Superior temporal gyrus (tissue), 1 donor: ENCODE measurements at regions not wholly inside any gene's neighbourhood (a gene's known extent, or its start where the extent isn't known, plus 50 kb on each side); places are given as distances from the start of the nearest gene placed in this dataset.

Source experiments
- DNase-seq: peaks from one replicate; pipeline ENCODE4 v3.0.0-alpha.2; 2016; ENCODE audit errors: extremely low spot score

- no peak for DNase-seq
Observed at GRCh38 chr6:132244744-132245143, 156.5 kb downstream of the MOXD1 start.

- no peak for DNase-seq
Observed at GRCh38 chr6:132236744-132237143, 164.5 kb downstream of the MOXD1 start.

GRCh38 chr6:132236281-132236680 is 165.0 kb downstream of the MOXD1 start:
- DNase-seq: no peak

- DNase-seq: no peak
Observed at GRCh38 chr6:132235596-132236280, 165.5 kb downstream of the MOXD1 start.

- DNase-seq: no peak
Observed at GRCh38 chr6:132234356-132234755, 166.9 kb downstream of the MOXD1 start.

- no peak for DNase-seq
Observed at GRCh38 chr6:132231121-132231884, 170.0 kb downstream of the MOXD1 start.

GRCh38 chr6:132228894-132229293 is 172.4 kb downstream of the MOXD1 start:
- DNase-seq: no peak

GRCh38 chr6:132227904-132228303 is 173.4 kb downstream of the MOXD1 start:
- DNase-seq: no peak

GRCh38 chr6:132224943-132225342 is 176.3 kb downstream of the MOXD1 start:
- no peak for DNase-seq

- DNase-seq: no peak
Observed at GRCh38 chr6:132220800-132221199, 180.5 kb downstream of the MOXD1 start.

- DNase-seq: no peak
Observed at GRCh38 chr6:132219901-132220300, 181.4 kb downstream of the MOXD1 start.

GRCh38 chr6:132218059-132218696 is 183.1 kb downstream of the MOXD1 start:
- peak; percentile 41 for DNase-seq

GRCh38 chr6:132215805-132216204 is 185.5 kb downstream of the MOXD1 start:
- DNase-seq: no peak

GRCh38 chr6:132214716-132215115 is 186.6 kb downstream of the MOXD1 start:
- DNase-seq: peak; percentile 21

- DNase-seq: no peak
Observed at GRCh38 chr6:132213732-132214131, 187.5 kb downstream of the MOXD1 start.

- DNase-seq: no peak
Observed at GRCh38 chr6:132213191-132213590, 188.1 kb downstream of the MOXD1 start.

GRCh38 chr6:132210886-132211563 is 190.2 kb downstream of the MOXD1 start:
- no peak for DNase-seq

GRCh38 chr6:132209351-132209750 is 191.9 kb downstream of the MOXD1 start:
- DNase-seq: no peak

- no peak for DNase-seq
Observed at GRCh38 chr6:132207991-132208390, 193.3 kb downstream of the MOXD1 start.

GRCh38 chr6:132205946-132206345 is 195.3 kb downstream of the MOXD1 start:
- no peak for DNase-seq

GRCh38 chr6:132204591-132204990 is 196.7 kb downstream of the MOXD1 start:
- DNase-seq: no peak

GRCh38 chr6:132202574-132202973 is 198.7 kb downstream of the MOXD1 start:
- no peak for DNase-seq
